HG03045 (cell line): ENCODE measurements at regions not wholly inside any gene's neighbourhood (a gene's known extent, or its start where the extent isn't known, plus 50 kb on each side); places are given as distances from the start of the nearest gene placed in this dataset.

ENCODE experiments used
- ATAC-seq: cut with Tn5 transposase; IDR thresholded peaks from one replicate; pipeline ENCODE4 v1.9.1; 2021; ENCODE audit warnings: mild to moderate bottlenecking, moderate library complexity; ENCODE audit not compliant: unreplicated experiment

DNA sequence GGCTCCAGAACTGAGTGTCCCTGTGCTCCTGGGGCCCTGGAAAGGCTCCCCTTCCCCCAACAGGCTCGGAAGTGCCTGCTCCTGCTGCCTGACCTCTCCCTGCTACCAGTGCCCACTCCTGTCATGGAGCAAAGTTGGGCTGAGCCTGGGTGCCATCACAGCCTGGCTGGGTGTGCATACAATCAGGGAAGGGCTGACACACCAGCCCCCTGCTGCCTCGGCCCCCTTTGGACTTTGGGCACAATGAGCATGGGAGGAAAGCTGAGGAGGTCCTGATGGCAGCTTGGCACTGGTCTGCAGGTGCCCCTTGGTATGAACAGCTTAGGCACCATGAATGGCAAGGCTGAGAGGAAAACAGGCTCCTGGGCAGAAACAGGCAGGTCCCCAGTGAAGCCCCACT is 405.0 kb downstream of the PID1 start:
- no peak for ATAC-seq

DNA sequence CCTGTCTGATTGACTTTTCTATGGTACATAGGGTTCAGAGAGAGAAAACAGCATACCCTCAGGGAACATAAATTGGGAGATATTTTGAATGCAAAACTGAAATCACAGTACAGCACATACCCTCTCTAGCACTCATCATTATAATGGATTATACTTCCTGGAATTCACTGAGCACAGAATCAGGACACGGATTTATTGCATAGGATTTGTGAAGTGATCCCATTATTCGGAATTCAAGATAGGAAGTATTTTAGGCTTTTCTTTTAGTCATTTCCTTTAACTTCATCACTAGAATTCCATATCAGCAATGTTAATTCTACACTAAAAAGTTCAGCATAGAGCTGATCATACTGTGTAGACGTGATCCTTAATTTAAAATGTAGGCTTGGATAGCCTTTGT is 407.0 kb downstream of the PID1 start:
- ATAC-seq = no peak

DNA sequence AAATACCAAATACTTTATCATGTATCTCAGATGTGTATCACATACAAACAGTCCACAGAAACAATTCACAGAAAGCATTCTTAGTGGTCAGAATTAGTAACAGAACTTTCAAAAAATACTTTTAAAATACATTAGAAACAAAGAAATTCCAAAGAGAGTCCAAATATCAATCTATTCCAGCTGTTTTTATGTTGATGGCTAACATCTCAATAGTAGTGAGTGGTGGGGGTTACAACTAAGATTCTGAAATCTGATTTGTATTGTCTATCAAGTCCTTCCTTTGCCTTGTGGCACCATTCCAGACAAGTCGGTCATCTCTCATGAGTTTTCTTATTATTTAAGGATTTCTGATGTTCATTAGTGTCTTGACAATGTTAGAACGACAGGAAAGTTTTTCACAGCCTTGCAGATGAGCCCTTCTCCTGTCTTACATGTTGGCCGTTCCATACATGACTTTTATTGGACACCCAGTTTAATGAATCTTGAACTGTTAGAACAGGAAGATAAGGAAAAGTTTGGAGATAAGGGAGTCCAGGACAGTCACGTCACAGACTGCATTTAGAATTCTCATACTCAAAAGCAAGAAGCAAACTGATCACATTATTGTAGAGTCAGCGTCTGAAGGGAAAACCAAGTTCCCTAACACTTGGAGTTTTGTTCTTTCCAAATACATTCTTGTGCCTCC is 410.3 kb downstream of the PID1 start:
- ATAC-seq = no peak

DNA sequence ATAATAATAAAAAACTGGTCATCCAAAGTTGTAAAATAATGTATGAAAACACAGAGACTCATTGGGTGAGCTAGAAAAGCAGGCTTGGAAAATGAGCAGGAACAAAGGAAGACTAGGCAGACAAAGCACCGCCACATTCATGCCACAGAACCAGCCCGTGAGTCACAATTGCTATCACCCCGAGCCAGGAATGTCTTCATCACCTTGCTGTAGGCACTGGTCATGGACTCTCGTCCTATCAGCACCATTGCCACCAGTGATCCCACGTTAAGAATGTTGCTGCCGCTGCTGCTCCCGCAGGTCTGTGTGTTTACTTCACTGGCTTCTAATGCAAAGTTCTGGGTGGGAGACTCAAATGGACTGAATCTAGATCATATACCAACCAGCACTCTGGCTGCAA is 417.9 kb downstream of the PID1 start:
- ATAC-seq = no peak

DNA sequence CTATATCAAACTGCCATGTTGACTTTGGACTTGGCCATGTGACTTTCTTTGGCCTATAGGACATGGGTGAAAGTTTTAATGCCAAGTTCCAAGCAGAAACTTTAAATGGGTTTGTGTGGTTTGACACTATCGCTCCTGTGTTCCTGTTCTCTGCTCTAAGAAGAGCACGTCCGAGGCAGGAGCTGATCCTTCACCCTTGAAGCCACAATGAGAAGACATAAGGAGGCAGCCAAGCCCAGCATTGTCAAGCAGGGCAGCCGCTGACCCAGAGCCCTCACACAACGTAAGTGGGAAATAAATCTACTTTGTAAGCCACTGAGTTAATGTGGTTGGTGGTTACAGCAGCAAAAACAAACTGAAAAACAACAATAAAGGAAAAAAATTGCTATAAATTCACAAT is 422.4 kb downstream of the PID1 start:
- no peak for ATAC-seq

DNA sequence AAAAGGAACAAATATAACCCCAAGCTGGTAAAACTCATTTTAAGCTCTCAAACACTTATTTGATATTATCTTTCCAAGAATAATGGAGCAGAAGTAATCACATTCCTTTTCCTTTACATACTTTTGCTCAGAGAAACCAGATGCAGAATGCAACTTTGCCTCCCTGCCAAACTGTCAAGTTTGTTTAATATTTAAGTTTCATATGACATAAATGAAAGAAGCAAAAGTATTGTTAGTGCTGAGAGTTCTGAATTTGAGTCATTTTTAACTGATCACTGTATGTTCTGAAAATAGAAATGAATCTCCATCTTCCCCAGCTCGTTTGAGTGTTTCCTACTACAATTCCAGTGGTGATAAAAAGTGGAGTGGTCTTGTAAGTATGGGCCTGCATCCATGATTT is 423.4 kb downstream of the PID1 start:
- ATAC-seq = no peak

DNA sequence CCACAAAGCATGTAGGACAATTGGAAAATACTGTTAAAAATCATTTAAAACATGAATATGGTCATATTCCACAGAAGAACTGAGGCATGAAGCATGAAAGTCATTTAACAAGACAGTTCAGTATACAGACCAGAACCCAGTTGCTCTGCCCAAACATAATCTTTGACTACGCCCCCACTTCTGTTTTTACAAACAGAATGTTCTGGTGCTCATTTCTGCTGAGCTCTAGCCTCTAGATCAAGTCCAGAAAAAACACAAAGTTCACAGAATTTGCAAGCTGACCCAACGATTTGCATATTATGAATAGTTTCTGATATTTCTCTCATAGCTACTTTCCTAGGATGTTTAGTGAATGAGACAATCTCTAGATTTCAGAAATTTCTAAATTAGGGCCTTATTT is 424.9 kb downstream of the PID1 start:
- ATAC-seq = no peak

DNA sequence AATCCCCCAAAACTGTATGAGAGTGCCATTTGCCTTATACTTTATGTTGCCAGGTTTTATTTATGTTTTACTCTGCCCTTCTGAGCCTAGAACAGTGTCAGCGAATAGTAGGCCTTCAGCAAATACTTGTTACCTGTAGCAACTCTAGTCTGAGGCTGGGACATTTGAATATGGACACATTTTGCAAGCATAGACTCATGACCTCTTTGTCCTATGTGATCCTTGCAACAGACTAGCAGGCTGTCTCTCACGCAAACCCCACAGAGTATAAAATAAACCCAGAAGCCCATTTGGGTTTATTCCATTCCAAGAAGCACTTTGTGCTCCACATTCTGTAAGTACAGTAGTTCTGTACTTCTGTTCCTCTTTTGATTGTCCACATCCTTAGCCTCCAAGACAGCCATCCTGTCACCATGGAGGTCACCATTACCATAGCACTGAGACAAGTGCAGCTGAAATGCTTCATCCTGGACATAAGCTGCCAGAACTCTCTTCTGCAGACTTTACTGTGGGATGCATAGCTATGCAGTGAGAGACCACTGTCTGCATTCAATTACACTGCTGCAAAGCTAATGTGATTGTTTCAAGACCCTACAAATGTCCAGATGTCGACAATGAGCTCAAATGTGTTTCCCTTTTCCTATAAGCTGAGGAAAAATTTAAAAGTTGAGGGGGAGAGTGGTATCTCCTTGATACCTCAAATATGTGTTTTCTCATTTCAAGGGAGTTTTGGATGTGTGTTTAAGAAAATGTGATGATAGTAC is 425.7 kb downstream of the PID1 start:
- ATAC-seq = no peak

DNA sequence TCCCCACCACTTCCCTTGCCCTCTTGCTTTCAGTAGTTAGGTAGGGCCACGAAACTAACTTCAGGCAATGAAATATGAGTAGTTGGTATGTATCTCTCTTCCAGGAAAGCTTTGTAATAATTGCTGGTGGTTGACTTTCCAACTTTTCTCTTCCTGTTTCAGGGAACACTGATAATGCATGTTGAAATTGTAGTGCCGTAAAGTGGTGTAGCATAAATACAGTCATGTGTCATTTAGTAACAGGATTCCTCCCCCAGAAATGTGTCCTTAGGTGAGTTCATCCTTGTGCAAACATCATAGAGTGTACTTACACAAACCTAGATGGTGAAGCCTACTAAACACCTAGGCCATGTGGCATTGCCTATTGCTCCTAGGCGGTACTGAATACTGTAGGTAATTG is 429.2 kb downstream of the PID1 start:
- no peak for ATAC-seq

DNA sequence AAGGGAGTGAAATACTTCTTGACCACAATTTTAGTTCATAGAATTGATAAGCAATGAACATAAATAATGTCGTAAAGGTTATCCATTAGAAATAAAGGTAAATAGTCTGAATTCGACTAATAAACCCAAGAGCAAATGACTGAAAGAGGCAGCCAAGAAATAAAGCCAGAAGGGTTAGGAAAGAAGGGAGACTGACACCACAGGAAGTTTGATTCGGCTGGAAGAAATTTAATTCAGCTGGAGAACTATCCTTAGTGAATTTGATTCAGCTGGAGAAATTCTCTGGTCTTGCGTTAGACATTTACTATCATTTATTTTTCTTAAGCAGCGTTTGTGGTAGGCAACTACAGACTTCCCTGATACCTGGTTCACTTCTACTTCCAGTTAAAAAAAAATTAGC is 429.6 kb downstream of the PID1 start:
- ATAC-seq = no peak

DNA sequence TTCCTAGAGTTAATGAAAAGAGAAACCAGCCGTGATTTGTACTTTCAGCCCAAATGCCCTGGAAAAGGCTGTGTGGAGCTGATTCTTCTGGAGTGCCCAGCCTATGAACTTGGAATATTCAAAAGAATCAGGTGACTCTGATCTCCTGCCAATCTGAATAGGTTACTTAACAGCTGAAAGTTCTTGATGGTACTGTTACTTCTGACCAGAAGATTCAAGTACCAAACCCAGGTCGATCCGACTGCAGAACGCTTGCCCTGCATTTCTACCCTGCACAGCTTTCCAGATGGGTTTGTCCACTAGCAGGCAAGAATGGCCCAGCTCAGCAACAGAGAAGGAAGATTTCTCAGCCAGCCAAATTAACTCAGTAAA is 430.4 kb downstream of the PID1 start:
- ATAC-seq = no peak

DNA sequence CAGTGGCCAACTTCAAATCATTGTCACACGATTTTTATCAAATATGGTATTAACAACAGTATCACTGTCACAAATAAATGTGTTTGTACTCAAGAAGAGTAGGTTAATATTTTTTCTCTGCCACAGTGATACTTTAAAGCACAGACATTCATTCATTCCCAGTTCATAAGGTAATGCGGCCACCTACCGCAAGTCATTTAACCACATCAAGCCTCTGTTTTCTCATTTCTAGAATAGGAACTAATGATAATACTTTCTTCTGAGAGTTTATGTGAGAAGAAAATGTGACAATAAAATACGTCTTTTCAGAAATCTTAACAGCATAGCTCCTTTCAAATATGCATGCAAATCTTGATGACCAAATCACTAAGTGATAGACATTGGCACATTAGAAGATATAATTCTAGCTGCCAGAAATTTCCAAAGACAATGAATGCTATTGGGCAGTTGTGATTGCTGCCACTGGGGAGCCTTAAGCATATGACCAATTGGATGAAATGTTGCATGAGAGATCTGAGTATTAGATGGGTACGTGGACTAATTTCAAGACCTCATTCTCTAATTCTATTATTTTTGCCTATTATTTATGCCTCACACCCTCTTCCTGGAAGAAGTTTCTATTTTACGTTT is 430.9 kb downstream of the PID1 start:
- ATAC-seq = no peak

DNA sequence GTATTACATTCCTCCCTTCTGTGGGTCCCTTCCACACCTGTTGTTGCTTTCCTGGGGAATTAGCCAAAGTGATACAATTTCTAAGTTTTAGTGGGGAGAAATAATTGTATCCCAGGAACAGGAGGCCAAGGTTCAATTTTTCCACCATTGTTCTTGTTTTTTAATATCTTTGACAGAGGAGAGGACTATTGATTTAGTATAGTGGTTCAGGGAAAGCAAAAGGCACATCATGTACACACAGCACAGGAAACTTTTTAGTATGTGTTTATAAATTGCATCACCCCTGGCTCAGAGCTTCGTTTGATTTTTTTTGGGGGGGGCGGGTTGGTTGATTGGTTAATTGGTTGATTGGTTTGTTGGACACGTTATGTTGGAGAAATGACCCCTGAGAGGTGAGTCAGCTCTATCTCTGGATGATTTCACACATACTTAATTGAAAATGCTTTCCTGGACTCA is 431.6 kb downstream of the PID1 start:
- no peak for ATAC-seq

DNA sequence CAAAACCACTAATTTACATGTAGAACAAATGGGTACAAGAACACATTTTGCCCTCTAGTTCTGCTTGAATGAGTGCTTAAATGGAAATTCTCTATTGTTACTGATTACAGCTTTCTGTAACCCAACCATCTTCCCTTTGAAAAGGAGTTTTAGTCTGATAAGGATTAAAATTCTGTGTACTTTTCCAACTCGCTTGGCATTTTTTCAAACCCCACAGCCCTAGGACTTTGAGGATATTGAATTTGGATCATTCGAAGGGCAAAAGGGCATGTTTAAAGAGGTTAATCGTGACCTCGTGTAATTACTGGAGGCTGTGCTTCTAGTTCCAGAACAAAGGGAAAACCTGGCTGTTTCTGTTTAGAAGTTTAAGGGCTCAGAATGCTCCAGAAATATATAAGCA is 432.3 kb downstream of the PID1 start:
- ATAC-seq = no peak

DNA sequence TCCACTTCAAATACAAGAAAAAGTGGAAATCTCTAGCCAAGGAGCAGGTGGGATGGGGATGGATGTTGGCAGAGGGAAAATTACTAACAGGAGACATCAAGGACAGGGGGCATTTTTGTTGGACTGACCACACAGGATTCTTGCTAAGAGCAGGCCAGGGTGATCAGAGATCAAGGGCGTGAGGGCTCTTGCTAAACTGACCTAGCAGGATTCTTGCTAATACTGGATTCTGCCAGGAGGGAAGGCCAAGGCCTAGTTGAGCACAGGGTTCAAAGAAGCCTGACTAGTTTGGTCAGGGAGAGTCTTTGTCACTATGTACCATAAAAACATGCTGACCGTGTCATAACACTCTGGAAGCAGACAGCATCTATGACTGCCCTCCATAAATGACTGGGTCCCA is 442.7 kb downstream of the PID1 start:
- no peak for ATAC-seq

DNA sequence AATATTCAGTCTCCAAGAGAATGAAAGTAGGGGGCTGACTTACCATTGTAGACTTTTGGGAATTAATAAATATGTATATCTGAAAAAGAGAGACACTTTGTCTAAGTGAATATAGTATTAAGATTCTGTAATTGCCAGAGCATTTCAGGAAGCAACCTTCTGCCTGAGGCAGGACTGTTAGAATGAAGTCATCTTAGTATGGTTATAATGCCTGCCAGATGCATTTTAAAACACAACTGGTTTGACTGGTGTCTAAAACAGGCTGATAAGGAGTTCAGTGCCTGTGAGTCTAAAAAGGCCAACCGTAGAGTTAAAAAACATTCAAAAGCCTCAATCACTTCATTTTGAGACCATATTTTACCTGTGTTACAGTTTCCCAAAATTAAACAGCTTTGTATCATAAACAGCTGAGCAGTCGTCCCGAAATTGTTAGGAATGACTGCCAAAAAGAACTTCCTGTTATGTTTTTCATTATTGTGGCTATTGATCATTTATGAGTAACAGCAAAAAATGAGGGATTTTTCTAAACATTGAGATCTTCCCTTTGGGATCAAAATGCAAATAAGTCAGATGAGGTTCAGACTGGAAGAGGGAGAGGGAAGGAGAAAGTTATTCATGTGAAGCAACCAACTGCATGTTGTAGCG is 443.9 kb downstream of the PID1 start:
- ATAC-seq = no peak

DNA sequence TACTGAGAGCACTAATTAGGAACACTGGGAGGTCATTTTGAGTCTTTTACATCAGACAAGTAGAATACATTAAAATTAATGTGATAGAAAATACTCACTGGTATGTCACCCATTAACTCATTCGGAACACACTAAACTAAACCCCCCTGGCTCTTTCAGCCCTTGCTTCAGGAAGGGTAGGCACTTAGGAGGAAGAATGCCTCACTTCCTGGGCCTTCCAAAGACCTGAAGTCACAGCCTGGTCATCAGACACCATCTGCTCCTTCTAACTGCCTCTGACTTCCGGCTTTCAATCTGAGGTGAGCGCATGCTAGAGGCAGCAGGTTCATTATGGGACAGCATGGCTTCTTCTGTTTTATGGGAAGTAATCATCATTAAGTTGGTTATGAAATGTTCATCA is 451.4 kb downstream of the PID1 start:
- no peak for ATAC-seq

DNA sequence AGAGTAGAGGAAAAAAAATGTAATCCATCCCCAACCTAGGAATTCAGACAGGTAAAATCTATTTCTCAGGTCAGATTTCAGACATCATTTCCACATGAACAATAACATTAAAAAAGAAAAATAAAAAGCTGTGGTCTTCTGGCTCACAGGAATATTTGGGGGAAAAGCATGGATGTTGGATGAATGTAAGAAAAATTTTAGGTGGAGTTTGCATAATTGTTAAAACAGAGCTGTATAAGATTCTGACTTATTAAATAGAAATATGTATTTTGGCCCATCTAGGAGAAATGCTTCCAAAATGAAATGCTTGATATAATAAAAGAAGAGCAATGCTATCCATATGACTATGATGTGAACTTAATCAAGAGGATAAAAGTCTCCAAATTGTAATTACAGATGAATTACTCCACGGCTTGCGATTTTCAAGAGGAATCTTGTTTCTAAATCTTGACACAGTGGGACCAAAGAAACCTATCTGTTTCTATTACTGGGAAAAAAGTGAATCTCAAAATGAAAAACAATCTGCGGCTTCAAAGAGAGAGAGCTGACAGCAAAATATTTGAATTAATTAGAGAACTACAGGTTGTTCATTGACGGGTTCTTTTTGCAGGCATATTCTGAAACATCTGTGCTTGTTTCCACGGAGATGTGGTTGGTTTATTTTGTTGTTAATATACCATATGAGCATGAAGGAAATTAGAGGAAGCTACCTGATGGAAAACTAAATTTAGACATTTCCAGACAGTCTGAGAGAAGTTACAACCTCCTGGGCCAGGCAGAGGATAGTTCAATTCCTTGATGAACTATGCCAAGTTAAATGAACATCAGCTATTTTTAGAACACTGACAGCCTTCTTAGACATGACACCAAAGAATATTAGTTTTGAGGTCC is 468.7 kb downstream of the PID1 start:
- ATAC-seq = no peak

DNA sequence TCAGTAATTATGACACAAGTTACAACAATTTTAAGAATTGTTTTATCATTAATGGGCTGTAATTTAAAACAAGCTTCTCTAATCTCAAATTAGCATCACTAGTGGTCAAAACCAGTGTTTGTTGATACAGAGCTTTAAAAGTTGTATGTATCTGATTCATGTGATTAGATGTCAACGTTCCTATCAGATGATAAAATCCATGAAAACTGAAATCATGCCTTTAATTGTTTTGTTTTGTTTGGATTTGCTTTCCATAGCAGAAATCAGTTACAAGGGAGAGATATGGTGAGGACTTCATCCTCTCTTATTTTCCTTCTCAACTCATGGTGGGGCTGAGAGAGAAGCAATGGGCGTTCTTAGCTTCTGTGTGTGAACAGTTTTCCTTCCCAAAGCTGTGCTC is 469.6 kb downstream of the PID1 start:
- ATAC-seq = no peak

DNA sequence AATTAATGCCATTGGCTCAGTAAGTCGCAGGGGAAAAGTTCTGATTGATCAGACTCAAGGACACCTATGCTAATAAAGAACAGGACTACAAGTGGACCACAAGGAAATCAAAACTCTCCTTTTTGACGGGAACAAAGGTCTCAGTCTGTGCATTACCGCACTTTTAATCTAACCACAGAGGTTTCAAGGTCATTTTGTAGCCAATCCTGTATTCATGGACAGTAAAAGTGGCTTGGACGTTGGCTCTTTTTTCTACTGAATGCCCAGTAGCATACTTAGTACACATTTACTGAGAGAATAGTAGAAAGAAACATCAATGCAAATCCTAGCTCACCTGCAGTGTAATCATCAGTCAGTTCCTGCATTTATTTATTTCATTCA is 471.9 kb downstream of the PID1 start:
- ATAC-seq = no peak
